B cell (primary cell): ENCODE measurements at regions not wholly inside any gene's neighbourhood (a gene's known extent, or its start where the extent isn't known, plus 50 kb on each side); places are given as distances from the start of the nearest gene placed in this dataset.

Experiments used
- ATAC-seq: fragments of 200-7000 bp; cut with Tn5 transposase; one replicate; pipeline ENCODE4 v1.10.0; 2021; ENCODE audit warnings: low read depth, mild to moderate bottlenecking, moderate number of reproducible peaks, moderate library complexity
- CTCF ChIA-PET: fragments of 350-600 bp; sonication (Branson Sonifier 250); formaldehyde crosslinking; loops from one replicate; lab custom pipeline; 2021; ENCODE audit warnings: antibody characterized with exemption, inconsistent platforms; lab: Charles Lee
- POLR2A ChIA-PET: fragments of 350-600 bp; sonication (Branson Sonifier 250); formaldehyde crosslinking; loops from one replicate; lab custom pipeline; 2021; ENCODE audit warnings: antibody characterized with exemption; lab: Charles Lee
- DNase-seq: peaks from one replicate; pipeline ENCODE4 v3.0.0; 2013
- H2AFZ ChIP-seq: 2 replicates; pipeline ENCODE4 v1.6.1; 2012; ENCODE audit warnings: mild to moderate bottlenecking, low read depth, low read length; ENCODE audit not compliant: insufficient read depth, poor library complexity, severe bottlenecking
- H3K27ac ChIP-seq, 2 donors: 1 replicate in 1 of 2; 2 replicates in 1 of 2; pipeline ENCODE4 v1.5.1; 2012 to 2013; ENCODE audit warnings: low read length in 2 of 2, mild to moderate bottlenecking in 2 of 2, moderate library complexity in 1 of 2
- H3K27me3 ChIP-seq, 4 experiments: fragments of 200-600 bp in 1 of 4; sonication (generic) in 1 of 4; replicated peaks in 1 of 4; 1 replicate in 2 of 4; 2 replicates in 2 of 4; pipeline versions ENCODE4 v1.6.1 to v1.7.0; 2013 to 2016; ENCODE audit warnings: low read length in 3 of 4, mild to moderate bottlenecking in 2 of 4, mixed read lengths in 1 of 4, moderate library complexity in 1 of 4; ENCODE audit not compliant: insufficient read depth in 4 of 4, control insufficient read depth in 3 of 4; ENCODE audit errors: control extremely low read depth in 1 of 4
- H3K36me3 ChIP-seq, 2 experiments: replicated peaks in 1 of 2; 1 replicate in 1 of 2; 2 replicates in 1 of 2; pipeline versions ENCODE4 v1.6.1 to v1.7.1; 2013; ENCODE audit warnings: low read length in 1 of 2; ENCODE audit not compliant: insufficient read depth in 2 of 2, control insufficient read depth in 1 of 2; ENCODE audit errors: control extremely low read depth in 1 of 2, extremely low read depth in 1 of 2
- H3K4me1 ChIP-seq, 2 donors: fragments of 200-600 bp in 1 of 2; sonication (generic) in 1 of 2; 1 replicate in 1 of 2; 2 replicates in 1 of 2; pipeline versions ENCODE4 v1.5.1 to v1.6.1; 2013 to 2017; ENCODE audit warnings: low read length in 2 of 2; ENCODE audit not compliant: control insufficient read depth in 2 of 2, insufficient read depth in 2 of 2
- H3K4me2 ChIP-seq: replicated peaks from 2 replicates; pipeline ENCODE3; 2012; ENCODE audit warnings: mild to moderate bottlenecking, low read depth, low read length; ENCODE audit not compliant: poor library complexity, severe bottlenecking
- H3K4me3 ChIP-seq, 5 experiments: fragments of 200-600 bp in 1 of 5; sonication (generic) in 1 of 5; 1 replicate in 3 of 5; 2 replicates in 2 of 5; pipeline versions ENCODE4 v1.5.1 to v1.7.0; 2011 to 2016; ENCODE audit warnings: low read length in 4 of 5, mild to moderate bottlenecking in 4 of 5, low read depth in 2 of 5, control low read depth in 1 of 5, moderate library complexity in 1 of 5; ENCODE audit not compliant: insufficient read depth in 1 of 5; ENCODE audit errors: control extremely low read depth in 1 of 5, extremely low read depth in 1 of 5
- H3K79me2 ChIP-seq: fragments of 200-600 bp; sonication (generic); one replicate; pipeline ENCODE4 v1.6.0; 2016; ENCODE audit warnings: low read length; ENCODE audit not compliant: control insufficient read depth, insufficient read depth
- H3K9ac ChIP-seq: fragments of 200-600 bp; sonication (generic); 2 replicates; pipeline ENCODE4 v1.6.1; 2017; ENCODE audit warnings: mild to moderate bottlenecking, low read length, moderate library complexity
- H3K9me3 ChIP-seq, 3 donors: one replicate each; pipeline versions ENCODE4 v1.6.1 to v1.7.1; 2013; ENCODE audit warnings: low read length in 2 of 3; ENCODE audit not compliant: control insufficient read depth in 2 of 3, insufficient read depth in 1 of 3; ENCODE audit errors: control extremely low read depth in 1 of 3
- H4K20me1 ChIP-seq: 2 replicates; pipeline ENCODE4 v1.6.0; 2012; ENCODE audit warnings: mild to moderate bottlenecking, low read length; ENCODE audit not compliant: insufficient read depth, control insufficient read depth, poor library complexity, severe bottlenecking
- H3K27ac Mint-ChIP-seq: one replicate; pipeline ENCODE4 v1.8.0; 2021; ENCODE audit warnings: mixed read lengths
- H3K27me3 Mint-ChIP-seq: one replicate; pipeline ENCODE4 v1.8.0; 2021; ENCODE audit warnings: mixed read lengths
- H3K4me1 Mint-ChIP-seq: one replicate; pipeline ENCODE4 v1.8.0; 2021; ENCODE audit warnings: mixed read lengths
- H3K4me3 Mint-ChIP-seq: one replicate; pipeline ENCODE4 v1.8.0; 2021; ENCODE audit warnings: mixed read lengths
- H3K9me3 Mint-ChIP-seq: one replicate; pipeline ENCODE4 v1.8.0; 2022; ENCODE audit warnings: mixed read lengths; ENCODE audit not compliant: insufficient read depth
- EZH2 ChIP-seq: IDR thresholded peaks from 2 replicates; pipeline ENCODE4 v1.6.1; 2012; ENCODE audit warnings: borderline replicate concordance, low read depth, mild to moderate bottlenecking, moderate library complexity, low read length; ENCODE audit not compliant: insufficient read depth, poor library complexity, severe bottlenecking
- WGBS: methylation state at CpG from one replicate; pipeline ENCODE4 v1.1.5; 2013; ENCODE audit warnings: missing lambda C conversion rate; ENCODE audit not compliant: insufficient coverage; 5-methylcytosine and 5-hydroxymethylcytosine counted together
- intact Hi-C: fragments of 100-400 bp; cut with micrococcal nuclease; formaldehyde crosslinking; loops from one replicate; pipeline ENCODE4 v1.10.0; 2022
- TF ChIP-seq, protein P1 (sequence below): fragments of 200-600 bp; IDR thresholded peaks from one replicate; pipeline ENCODE4 v1.8.0; 2022; ENCODE audit warnings: antibody characterized with exemption, mild to moderate bottlenecking

DNA sequence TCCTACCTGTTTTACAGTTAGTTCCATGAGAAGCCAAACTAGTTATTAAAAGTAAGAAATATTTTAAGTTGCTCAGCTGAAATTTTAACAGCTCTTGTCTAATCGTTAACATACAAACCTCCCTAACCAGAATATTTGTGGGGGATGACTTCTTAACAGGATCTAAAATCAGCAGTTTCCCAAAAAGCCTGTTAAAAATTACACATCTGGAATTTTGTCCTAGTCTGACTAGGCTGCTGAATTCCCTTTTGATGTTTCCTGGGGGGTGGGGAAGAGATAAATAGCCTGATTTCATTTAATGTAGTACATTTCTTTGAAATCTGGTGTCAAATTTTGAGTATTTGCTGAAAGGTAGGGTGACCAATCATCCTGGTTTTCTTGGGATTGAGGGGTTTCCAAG is 78.8 kb upstream of the ARHGAP29 start:
- no peaks in the 10 kb centered on the region for H3K36me3 ChIP-seq
- H3K9ac ChIP-seq: no peak overlapping the region
- ChIA-PET POLR2A (no interaction called here), CTCF (interaction anchor here (1.7 kb wide), 1 partner anchor 13 kb away, joined by 3 read pairs; no protein-coding TSS in a partner anchor)
- no peak for DNase-seq
- Mint-ChIP-seq H3K27ac (no peak overlapping the region), H3K4me1 (no peaks in the 10 kb centered on the region), H3K27me3 (peaks cover 28% of the 10 kb centered on the region), H3K4me3 (no peak overlapping the region), H3K9me3 (no peaks in the 10 kb centered on the region)
- no peak for ATAC-seq
- H3K4me2 ChIP-seq: no peak overlapping the region
- no peaks in the 10 kb centered on the region for H4K20me1 ChIP-seq
- no peak overlapping the region for H3K27ac ChIP-seq
- no peaks in the 10 kb centered on the region for H3K9me3 ChIP-seq
- no peak overlapping the region for H2AFZ ChIP-seq
- H3K4me3 ChIP-seq: no peak overlapping the region
- intact Hi-C loops: no loop called here
- no peaks in the 10 kb centered on the region for H3K79me2 ChIP-seq
- TF ChIP-seq, protein P1, sequence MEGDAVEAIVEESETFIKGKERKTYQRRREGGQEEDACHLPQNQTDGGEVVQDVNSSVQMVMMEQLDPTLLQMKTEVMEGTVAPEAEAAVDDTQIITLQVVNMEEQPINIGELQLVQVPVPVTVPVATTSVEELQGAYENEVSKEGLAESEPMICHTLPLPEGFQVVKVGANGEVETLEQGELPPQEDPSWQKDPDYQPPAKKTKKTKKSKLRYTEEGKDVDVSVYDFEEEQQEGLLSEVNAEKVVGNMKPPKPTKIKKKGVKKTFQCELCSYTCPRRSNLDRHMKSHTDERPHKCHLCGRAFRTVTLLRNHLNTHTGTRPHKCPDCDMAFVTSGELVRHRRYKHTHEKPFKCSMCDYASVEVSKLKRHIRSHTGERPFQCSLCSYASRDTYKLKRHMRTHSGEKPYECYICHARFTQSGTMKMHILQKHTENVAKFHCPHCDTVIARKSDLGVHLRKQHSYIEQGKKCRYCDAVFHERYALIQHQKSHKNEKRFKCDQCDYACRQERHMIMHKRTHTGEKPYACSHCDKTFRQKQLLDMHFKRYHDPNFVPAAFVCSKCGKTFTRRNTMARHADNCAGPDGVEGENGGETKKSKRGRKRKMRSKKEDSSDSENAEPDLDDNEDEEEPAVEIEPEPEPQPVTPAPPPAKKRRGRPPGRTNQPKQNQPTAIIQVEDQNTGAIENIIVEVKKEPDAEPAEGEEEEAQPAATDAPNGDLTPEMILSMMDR: no peak
- no peak for TF ChIP-seq EZH2
- WGBS: no CpG with 5 or more reads among the region's 1 CpG
- peaks cover 0 to 4% (median 0%) of the 10 kb centered on the region in 4 experiments for H3K27me3 ChIP-seq
- H3K4me1 ChIP-seq: no peaks in the 10 kb centered on the region

DNA sequence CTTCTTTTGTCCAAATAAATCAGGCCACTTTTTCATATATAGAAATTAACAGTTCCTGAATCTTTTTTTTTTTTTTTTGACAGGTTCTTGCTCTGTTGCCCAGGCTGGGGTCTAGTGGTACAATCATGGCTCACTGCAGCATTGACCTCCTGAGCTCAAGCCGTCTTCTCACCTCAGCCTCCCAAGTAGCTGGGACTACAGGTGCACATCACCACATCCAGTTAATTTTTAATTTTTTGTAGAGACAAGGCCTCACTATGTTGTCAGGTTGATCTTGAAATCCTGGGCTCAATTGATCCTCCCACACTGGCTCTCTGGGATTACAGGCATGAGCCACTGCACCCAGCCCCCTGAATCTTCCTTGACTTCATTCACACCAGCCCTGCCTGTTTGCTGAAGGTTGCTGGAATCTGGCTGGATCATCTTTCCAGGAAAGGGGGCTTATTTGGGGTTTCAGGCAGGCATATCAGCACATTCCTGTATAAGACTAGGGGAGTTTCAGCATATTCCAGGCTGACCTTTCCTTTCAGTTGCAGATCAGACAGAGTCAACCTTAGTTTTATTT is 78.2 kb upstream of the ARHGAP29 start:
- no peaks in the 10 kb centered on the region for H3K4me1 Mint-ChIP-seq
- intact Hi-C loops: no loop called here
- H2AFZ ChIP-seq: no peak overlapping the region
- H3K27me3 ChIP-seq: peaks cover 0 to 4% (median 0%) of the 10 kb centered on the region in 4 experiments
- H3K4me3 Mint-ChIP-seq: no peak overlapping the region
- H3K27ac ChIP-seq: no peak overlapping the region
- no peak overlapping the region for H3K27ac Mint-ChIP-seq
- H4K20me1 ChIP-seq: no peaks in the 10 kb centered on the region
- peaks cover 25% of the 10 kb centered on the region for H3K27me3 Mint-ChIP-seq
- 100% methylated on average over 1 of the region's 1 CpG for WGBS
- no peak overlapping the region for H3K4me3 ChIP-seq
- H3K4me1 ChIP-seq: no peaks in the 10 kb centered on the region
- ATAC-seq: no peak
- no peak for DNase-seq
- H3K36me3 ChIP-seq: no peaks in the 10 kb centered on the region
- CTCF ChIA-PET: no interaction called here
- no peaks in the 10 kb centered on the region for H3K9me3 Mint-ChIP-seq
- H3K9me3 ChIP-seq: no peaks in the 10 kb centered on the region
- H3K9ac ChIP-seq: no peak overlapping the region
- POLR2A ChIA-PET: no interaction called here
- TF ChIP-seq EZH2: no peak
- TF ChIP-seq, protein P1: no peak
- no peaks in the 10 kb centered on the region for H3K79me2 ChIP-seq
- no peak overlapping the region for H3K4me2 ChIP-seq
